ENCODE measurements at regions not wholly inside any gene's neighbourhood (a gene's known extent, or its start where the extent isn't known, plus 50 kb on each side); places are given as distances from the start of the nearest gene placed in this dataset.

- TF ChIP-seq EZH2 (IDR thresholded peaks at IDR 0.05; ENCODE audit: borderline replicate concordance): no peak
- TF ChIP-seq, protein P1, sequence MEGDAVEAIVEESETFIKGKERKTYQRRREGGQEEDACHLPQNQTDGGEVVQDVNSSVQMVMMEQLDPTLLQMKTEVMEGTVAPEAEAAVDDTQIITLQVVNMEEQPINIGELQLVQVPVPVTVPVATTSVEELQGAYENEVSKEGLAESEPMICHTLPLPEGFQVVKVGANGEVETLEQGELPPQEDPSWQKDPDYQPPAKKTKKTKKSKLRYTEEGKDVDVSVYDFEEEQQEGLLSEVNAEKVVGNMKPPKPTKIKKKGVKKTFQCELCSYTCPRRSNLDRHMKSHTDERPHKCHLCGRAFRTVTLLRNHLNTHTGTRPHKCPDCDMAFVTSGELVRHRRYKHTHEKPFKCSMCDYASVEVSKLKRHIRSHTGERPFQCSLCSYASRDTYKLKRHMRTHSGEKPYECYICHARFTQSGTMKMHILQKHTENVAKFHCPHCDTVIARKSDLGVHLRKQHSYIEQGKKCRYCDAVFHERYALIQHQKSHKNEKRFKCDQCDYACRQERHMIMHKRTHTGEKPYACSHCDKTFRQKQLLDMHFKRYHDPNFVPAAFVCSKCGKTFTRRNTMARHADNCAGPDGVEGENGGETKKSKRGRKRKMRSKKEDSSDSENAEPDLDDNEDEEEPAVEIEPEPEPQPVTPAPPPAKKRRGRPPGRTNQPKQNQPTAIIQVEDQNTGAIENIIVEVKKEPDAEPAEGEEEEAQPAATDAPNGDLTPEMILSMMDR (IDR thresholded peaks at IDR 0.05; ENCODE audit: poor library complexity): no peak
These were observed 160.3 kb downstream of the SNX10 start for GRCh38 chr7:26451997-26452396.

Data from hepatocyte (in vitro differentiated cells).